ENCODE measurements at regions not wholly inside any gene's neighbourhood (a gene's known extent, or its start where the extent isn't known, plus 50 kb on each side); places are given as distances from the start of the nearest gene placed in this dataset.

DNA sequence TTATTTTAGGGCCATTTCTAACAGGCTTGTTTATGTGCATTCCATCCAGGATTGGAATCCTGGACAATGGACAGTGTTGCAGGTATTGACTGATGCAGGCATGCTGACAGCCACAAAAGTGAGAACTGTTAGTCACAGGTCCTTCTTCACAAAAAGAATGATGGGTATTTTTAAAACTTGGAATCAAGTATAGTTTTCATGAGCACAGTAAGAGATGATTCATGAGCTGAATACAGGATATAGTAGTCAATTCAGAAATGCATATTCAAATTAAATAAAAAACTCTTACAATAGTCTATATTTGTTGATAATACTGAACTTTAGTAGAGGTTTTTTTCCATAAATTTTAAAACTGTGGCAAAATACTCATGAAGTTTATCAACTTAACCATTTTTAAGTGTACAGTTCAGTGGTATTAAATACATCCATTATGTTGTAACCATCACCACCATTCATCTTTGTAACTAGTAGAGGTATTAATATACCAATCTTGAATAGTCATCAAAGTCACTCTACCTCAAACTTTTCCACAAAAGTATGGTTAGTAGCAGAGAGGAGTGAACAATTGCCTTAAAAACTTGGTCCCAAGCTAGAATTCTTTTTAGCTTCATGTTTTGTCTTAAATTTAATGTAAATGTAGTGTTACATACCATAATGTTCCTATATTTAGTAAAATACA is 79.5 kb downstream of the KCNRG start:
- TF ChIP-seq, protein P1, sequence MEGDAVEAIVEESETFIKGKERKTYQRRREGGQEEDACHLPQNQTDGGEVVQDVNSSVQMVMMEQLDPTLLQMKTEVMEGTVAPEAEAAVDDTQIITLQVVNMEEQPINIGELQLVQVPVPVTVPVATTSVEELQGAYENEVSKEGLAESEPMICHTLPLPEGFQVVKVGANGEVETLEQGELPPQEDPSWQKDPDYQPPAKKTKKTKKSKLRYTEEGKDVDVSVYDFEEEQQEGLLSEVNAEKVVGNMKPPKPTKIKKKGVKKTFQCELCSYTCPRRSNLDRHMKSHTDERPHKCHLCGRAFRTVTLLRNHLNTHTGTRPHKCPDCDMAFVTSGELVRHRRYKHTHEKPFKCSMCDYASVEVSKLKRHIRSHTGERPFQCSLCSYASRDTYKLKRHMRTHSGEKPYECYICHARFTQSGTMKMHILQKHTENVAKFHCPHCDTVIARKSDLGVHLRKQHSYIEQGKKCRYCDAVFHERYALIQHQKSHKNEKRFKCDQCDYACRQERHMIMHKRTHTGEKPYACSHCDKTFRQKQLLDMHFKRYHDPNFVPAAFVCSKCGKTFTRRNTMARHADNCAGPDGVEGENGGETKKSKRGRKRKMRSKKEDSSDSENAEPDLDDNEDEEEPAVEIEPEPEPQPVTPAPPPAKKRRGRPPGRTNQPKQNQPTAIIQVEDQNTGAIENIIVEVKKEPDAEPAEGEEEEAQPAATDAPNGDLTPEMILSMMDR (IDR thresholded peaks at IDR 0.05; ENCODE audit: low read depth, low read length), result no peak
- H3K36me3 ChIP-seq, result peaks cover 15% of the 10 kb centered on the region
- DNase-seq, result no peak
- no peak overlapping the region for H3K4me3 ChIP-seq (ENCODE audit: low read depth, low read length)
- no peaks in the 10 kb centered on the region for H3K4me1 ChIP-seq
- H3K9me3 ChIP-seq, result no peaks in the 10 kb centered on the region
- no peaks in the 10 kb centered on the region for H3K27me3 ChIP-seq

DNA sequence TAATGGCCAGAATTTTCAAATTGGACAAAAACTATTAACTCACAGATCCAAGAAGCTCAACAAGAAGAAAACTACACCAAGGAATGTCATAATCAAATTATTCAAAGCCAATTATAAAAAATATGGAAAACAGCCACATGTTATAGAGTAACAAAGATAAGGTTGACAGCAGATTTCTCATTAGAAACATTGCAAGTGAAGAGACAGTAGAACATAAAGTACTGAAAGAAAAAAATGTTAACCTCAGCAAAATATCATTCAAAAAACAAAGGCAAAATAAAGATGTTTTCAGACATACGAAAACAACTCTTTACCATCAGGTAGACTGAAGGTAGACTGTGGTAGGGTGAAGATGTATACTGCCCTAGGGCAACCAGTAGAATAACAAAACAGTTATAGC is 83.4 kb downstream of the KCNRG start:
- TF ChIP-seq, protein P1 (IDR thresholded peaks at IDR 0.05; ENCODE audit: low read depth, low read length), result no peak
- H3K9me3 ChIP-seq, result no peaks in the 10 kb centered on the region
- peaks cover 15% of the 10 kb centered on the region for H3K36me3 ChIP-seq
- DNase-seq, result no peak
- H3K27me3 ChIP-seq, result no peaks in the 10 kb centered on the region
- H3K4me1 ChIP-seq, result no peaks in the 10 kb centered on the region
- no peak overlapping the region for H3K4me3 ChIP-seq (ENCODE audit: low read depth, low read length)

DNA sequence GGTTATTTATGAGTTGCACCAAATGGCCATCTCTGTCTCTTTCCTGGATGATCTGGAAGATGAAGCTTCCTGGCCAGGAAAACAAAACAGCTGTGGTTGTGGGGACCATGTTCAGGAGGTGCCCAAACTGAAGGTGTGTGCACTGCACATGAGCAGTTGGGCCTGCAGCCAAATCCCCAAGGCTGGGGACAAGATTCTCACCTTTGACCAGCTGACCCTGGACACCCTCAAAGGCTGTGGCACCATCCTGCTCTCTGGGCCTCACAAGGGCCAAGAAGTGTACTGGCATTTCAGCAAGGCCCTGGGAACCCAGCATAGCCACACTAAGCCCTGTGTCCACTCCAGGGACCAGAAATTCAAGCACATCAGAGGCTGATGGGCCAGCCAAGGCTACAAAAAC is 84.2 kb downstream of the KCNRG start:
- no peak for DNase-seq
- TF ChIP-seq, protein P1 (IDR thresholded peaks at IDR 0.05; ENCODE audit: low read depth, low read length), result no peak
- Histone ChIP-seq H3K4me3 (ENCODE audit: low read depth, low read length) (no peak overlapping the region), H3K27me3 (no peaks in the 10 kb centered on the region), H3K4me1 (no peaks in the 10 kb centered on the region), H3K9me3 (no peaks in the 10 kb centered on the region), H3K36me3 (peaks cover 15% of the 10 kb centered on the region)

DNA sequence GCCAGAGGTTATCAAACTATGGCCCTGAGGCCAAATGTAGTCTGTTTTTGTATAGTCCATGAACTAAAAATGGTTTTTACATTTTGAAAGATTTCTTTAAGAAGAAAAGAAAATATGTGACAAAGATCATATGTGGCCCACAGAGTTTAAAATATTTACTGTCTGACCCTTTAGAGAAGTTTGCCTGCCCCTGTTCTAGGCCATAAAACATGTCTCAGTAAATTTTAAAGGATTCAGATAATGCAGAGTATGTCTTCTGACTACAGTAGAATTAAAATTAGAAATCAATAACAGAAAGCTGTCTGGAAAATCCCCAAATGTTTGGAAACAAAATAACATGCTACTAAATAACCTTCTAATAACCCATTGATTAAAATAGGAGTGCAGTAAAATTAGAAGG is 86.3 kb downstream of the KCNRG start:
- Histone ChIP-seq H3K4me3 (ENCODE audit: low read depth, low read length) (no peak overlapping the region), H3K4me1 (no peaks in the 10 kb centered on the region), H3K9me3 (no peaks in the 10 kb centered on the region), H3K36me3 (peaks cover 15% of the 10 kb centered on the region), H3K27me3 (no peaks in the 10 kb centered on the region)
- no peak for DNase-seq
- TF ChIP-seq, protein P1 (IDR thresholded peaks at IDR 0.05; ENCODE audit: low read depth, low read length), result no peak

DNA sequence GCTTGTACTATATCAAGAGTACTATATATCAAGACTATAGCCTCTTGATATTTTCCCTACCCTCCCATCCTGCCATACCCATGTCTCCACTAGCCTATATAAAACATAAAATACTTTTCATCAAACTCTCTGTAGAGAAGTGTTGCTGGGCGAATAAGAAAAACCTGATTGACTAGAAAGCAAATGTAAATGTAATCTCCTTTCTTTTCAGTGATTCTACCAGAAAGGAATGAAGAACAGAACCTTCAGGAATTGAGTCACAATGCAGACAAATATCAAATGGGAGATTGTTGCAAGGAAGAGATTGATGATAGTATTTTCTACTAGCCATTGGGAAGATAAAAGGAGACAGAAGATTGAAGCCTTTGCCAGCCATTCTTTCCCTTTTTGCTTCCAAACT is 89.2 kb downstream of the KCNRG start:
- H3K4me1 ChIP-seq, result no peaks in the 10 kb centered on the region
- TF ChIP-seq, protein P1 (IDR thresholded peaks at IDR 0.05; ENCODE audit: low read depth, low read length), result no peak
- no peaks in the 10 kb centered on the region for H3K9me3 ChIP-seq
- H3K36me3 ChIP-seq, result peaks cover 2% of the 10 kb centered on the region
- H3K4me3 ChIP-seq (ENCODE audit: low read depth, low read length), result no peak overlapping the region
- no peaks in the 10 kb centered on the region for H3K27me3 ChIP-seq
- DNase-seq, result no peak

DNA sequence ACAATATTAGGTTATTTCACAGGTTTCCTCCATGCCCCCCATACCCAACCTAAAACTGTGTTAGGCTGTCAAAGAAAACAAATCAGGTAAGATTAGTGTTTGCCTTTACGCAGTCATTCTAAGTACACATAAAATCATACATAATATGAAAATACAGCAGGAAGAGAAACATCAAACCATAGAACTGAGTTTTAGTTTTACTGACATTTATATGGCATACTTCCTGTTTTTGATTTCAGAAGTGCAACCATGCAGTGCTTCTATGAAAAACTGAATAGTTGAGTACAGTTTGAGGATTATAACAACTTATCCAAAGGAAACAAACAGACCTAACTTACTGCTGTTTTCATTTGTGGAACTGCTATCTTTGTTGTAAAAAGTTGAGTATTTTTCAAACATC is 91.3 kb downstream of the KCNRG start:
- TF ChIP-seq, protein P1 (IDR thresholded peaks at IDR 0.05; ENCODE audit: low read depth, low read length), result no peak
- Histone ChIP-seq H3K4me3 (ENCODE audit: low read depth, low read length) (no peak overlapping the region), H3K9me3 (no peaks in the 10 kb centered on the region), H3K36me3 (no peaks in the 10 kb centered on the region), H3K4me1 (no peaks in the 10 kb centered on the region), H3K27me3 (no peaks in the 10 kb centered on the region)
- DNase-seq, result no peak
